ENCODE measurements at regions not wholly inside any gene's neighbourhood (a gene's known extent, or its start where the extent isn't known, plus 50 kb on each side); places are given as distances from the start of the nearest gene placed in this dataset.

GRCh38 chr6:156408655-156409054 is 368.5 kb upstream of the ARID1B start:
- ChIA-PET POLR2A (no interaction called here), CTCF (interaction anchor here (0.8 kb wide), 1 partner anchor 12 kb away, joined by 3 read pairs; no protein-coding TSS in a partner anchor)
- DNase-seq (ENCODE audit: low read depth, low spot score), result no peak
- no peak for TF ChIP-seq CTCF (IDR thresholded peaks at IDR 0.05; ENCODE audit: insufficient read depth, low read length, missing control alignments)
- H3K4me3 ChIP-seq (ENCODE audit: low read depth, low read length), result no peak overlapping the region

- ChIA-PET POLR2A (no interaction called here), CTCF (no interaction called here)
Observed at GRCh38 chr6:156407334-156407733, 369.8 kb upstream of the ARID1B start.

GRCh38 chr6:156406688-156407087 is 370.5 kb upstream of the ARID1B start:
- no peak for DNase-seq (ENCODE audit: low read depth, low spot score)
- ChIA-PET CTCF (no interaction called here), POLR2A (no interaction called here)
- no peak for TF ChIP-seq CTCF (IDR thresholded peaks at IDR 0.05; ENCODE audit: insufficient read depth, low read length, missing control alignments)
- H3K4me3 ChIP-seq (ENCODE audit: low read depth, low read length), result no peak overlapping the region

More at GRCh38 chr6:156407334-156407733, 369.8 kb upstream of the ARID1B start:
- H3K4me3 ChIP-seq (ENCODE audit: low read depth, low read length), result no peak overlapping the region
- no peak for TF ChIP-seq CTCF (IDR thresholded peaks at IDR 0.05; ENCODE audit: insufficient read depth, low read length, missing control alignments)
- no peak for DNase-seq (ENCODE audit: low read depth, low spot score)

- ChIA-PET CTCF (interaction anchor here (1.6 kb wide), 1 partner anchor 12 kb away, joined by 5 read pairs; no protein-coding TSS in a partner anchor), POLR2A (no interaction called here)
- TF ChIP-seq CTCF (IDR thresholded peaks at IDR 0.05; ENCODE audit: insufficient read depth, low read length, missing control alignments), result no peak
- no peak for DNase-seq (ENCODE audit: low read depth, low spot score)
- no peak overlapping the region for H3K4me3 ChIP-seq (ENCODE audit: low read depth, low read length)
Observed at GRCh38 chr6:156406099-156406498, 371.1 kb upstream of the ARID1B start.

- POLR2A ChIA-PET, result no interaction called here
- CTCF ChIA-PET, result no interaction called here
- no peak for DNase-seq (ENCODE audit: low read depth, low spot score)
- no peak overlapping the region for H3K4me3 ChIP-seq (ENCODE audit: low read depth, low read length)
- no peak for TF ChIP-seq CTCF (IDR thresholded peaks at IDR 0.05; ENCODE audit: insufficient read depth, low read length, missing control alignments)
Observed at GRCh38 chr6:156402628-156403027, 374.6 kb upstream of the ARID1B start.

- DNase-seq (ENCODE audit: low read depth, low spot score), result no peak
- TF ChIP-seq CTCF (IDR thresholded peaks at IDR 0.05; ENCODE audit: insufficient read depth, low read length, missing control alignments), result no peak
- no peak overlapping the region for H3K4me3 ChIP-seq (ENCODE audit: low read depth, low read length)
- CTCF ChIA-PET, result no interaction called here
- POLR2A ChIA-PET, result no interaction called here
Observed at GRCh38 chr6:156402227-156402626, 375.0 kb upstream of the ARID1B start.
